Hepatocyte (in vitro differentiated cells): ENCODE measurements at regions not wholly inside any gene's neighbourhood (a gene's known extent, or its start where the extent isn't known, plus 50 kb on each side); places are given as distances from the start of the nearest gene placed in this dataset.

Experiments
- DNase-seq: peaks from one replicate; pipeline ENCODE4 v3.0.0-alpha.2; 2016; ENCODE audit warnings: low spot score
- H2AFZ ChIP-seq: fragments of 200-600 bp; sonication (generic); 2 replicates; pipeline ENCODE4 v1.6.0; 2016; ENCODE audit warnings: antibody characterized with exemption, mild to moderate bottlenecking
- H3K27ac ChIP-seq: fragments of 200-600 bp; sonication (generic); 2 replicates; pipeline ENCODE4 v1.5.1; 2016; ENCODE audit warnings: mild to moderate bottlenecking
- H3K27me3 ChIP-seq: fragments of 200-600 bp; sonication (generic); 2 replicates; pipeline ENCODE4 v1.6.1; 2016
- H3K36me3 ChIP-seq: fragments of 200-600 bp; sonication (generic); replicated peaks from 2 replicates; pipeline ENCODE4 v1.5.1; 2016; ENCODE audit warnings: low read depth; ENCODE audit not compliant: insufficient read depth
- H3K4me1 ChIP-seq: fragments of 200-600 bp; sonication (generic); 2 replicates; pipeline ENCODE4 v1.5.1; 2016; ENCODE audit warnings: mild to moderate bottlenecking, moderate library complexity; ENCODE audit not compliant: insufficient read depth
- H3K4me2 ChIP-seq: fragments of 200-600 bp; sonication (generic); 2 replicates; pipeline ENCODE4 v1.6.0; 2016
- H3K4me3 ChIP-seq: fragments of 200-600 bp; sonication (generic); 2 replicates; pipeline ENCODE4 v1.5.1; 2016; ENCODE audit warnings: mild to moderate bottlenecking
- H3K79me2 ChIP-seq: fragments of 200-600 bp; sonication (generic); 2 replicates; pipeline ENCODE4 v1.6.0; 2017; ENCODE audit warnings: mild to moderate bottlenecking
- H3K9me2 ChIP-seq: fragments of 200-600 bp; sonication (generic); replicated peaks from 2 replicates; pipeline ENCODE4 v1.6.0; 2017; ENCODE audit warnings: mild to moderate bottlenecking; ENCODE audit not compliant: insufficient read depth
- H3K9me3 ChIP-seq: fragments of 200-600 bp; sonication (generic); 2 replicates; pipeline ENCODE4 v1.5.1; 2016; ENCODE audit warnings: low read depth, mild to moderate bottlenecking
- H4K20me1 ChIP-seq: fragments of 200-600 bp; sonication (generic); 2 replicates; pipeline ENCODE4 v1.6.0; 2016; ENCODE audit warnings: mild to moderate bottlenecking; ENCODE audit not compliant: insufficient read depth, poor library complexity, severe bottlenecking
- EZH2 ChIP-seq: fragments of 200-600 bp; sonication (generic); IDR thresholded peaks from 2 replicates; pipeline ENCODE4 v1.6.1; 2016; ENCODE audit warnings: antibody characterized with exemption, mild to moderate bottlenecking, borderline replicate concordance
- EZH2phosphoT487 ChIP-seq: fragments of 200-600 bp; sonication (generic); IDR thresholded peaks from one replicate; pipeline ENCODE4 v1.6.1; 2018; ENCODE audit warnings: antibody characterized with exemption, mild to moderate bottlenecking, low read depth, moderate library complexity; ENCODE audit not compliant: unreplicated experiment, severe bottlenecking
- WGBS: methylation state at CpG from one replicate; pipeline ENCODE4 v1.1.6; 2016; ENCODE audit warnings: low lambda C conversion rate; ENCODE audit errors: missing lambda C conversion rate; 5-methylcytosine and 5-hydroxymethylcytosine counted together
- TF ChIP-seq, protein P1 (sequence below): fragments of 200-600 bp; sonication (generic); IDR thresholded peaks from 2 replicates; pipeline ENCODE4 v1.5.1; 2016; ENCODE audit warnings: antibody characterized with exemption, mild to moderate bottlenecking; ENCODE audit not compliant: poor library complexity

DNA sequence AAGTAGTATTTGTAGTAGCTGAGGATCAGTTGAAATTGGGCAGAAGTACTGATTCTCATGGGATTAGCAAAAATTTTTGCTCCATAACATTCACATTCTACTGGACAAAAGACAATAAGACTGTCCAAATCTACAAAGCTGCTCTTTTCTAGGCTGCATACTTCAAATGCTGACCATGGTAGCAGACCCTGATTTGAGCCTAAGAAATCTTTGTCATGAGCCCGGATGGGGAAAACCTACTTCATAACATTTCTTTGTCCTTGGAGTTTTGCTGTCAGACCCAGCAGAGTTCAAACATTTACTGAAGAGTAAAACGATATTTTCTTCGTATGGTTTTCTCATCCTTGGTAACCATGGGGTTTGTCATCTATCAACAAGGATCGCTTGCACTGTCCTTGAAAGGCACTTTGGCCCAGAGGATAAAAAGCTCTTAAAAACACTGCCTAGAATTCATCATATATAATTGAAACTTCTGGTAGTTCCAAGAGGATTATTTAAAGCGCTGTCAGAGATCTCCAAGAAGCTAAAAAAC is 216.9 kb downstream of the CAVIN4 start:
- H4K20me1 ChIP-seq = no peaks in the 10 kb centered on the region
- TF ChIP-seq, protein P1, sequence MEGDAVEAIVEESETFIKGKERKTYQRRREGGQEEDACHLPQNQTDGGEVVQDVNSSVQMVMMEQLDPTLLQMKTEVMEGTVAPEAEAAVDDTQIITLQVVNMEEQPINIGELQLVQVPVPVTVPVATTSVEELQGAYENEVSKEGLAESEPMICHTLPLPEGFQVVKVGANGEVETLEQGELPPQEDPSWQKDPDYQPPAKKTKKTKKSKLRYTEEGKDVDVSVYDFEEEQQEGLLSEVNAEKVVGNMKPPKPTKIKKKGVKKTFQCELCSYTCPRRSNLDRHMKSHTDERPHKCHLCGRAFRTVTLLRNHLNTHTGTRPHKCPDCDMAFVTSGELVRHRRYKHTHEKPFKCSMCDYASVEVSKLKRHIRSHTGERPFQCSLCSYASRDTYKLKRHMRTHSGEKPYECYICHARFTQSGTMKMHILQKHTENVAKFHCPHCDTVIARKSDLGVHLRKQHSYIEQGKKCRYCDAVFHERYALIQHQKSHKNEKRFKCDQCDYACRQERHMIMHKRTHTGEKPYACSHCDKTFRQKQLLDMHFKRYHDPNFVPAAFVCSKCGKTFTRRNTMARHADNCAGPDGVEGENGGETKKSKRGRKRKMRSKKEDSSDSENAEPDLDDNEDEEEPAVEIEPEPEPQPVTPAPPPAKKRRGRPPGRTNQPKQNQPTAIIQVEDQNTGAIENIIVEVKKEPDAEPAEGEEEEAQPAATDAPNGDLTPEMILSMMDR = no peak
- TF ChIP-seq EZH2phosphoT487 (no peak), EZH2 (no peak)
- no peaks in the 10 kb centered on the region for H3K27me3 ChIP-seq
- DNase-seq = no peak
- no peak overlapping the region for H2AFZ ChIP-seq
- H3K27ac ChIP-seq = no peak overlapping the region
- H3K4me1 ChIP-seq = no peaks in the 10 kb centered on the region
- WGBS = 91% methylated on average over 5 of the region's 5 CpGs
- H3K4me3 ChIP-seq = no peak overlapping the region
- H3K9me2 ChIP-seq = no peaks in the 10 kb centered on the region
- no peaks in the 10 kb centered on the region for H3K36me3 ChIP-seq
- H3K79me2 ChIP-seq = no peaks in the 10 kb centered on the region
- H3K9me3 ChIP-seq = no peaks in the 10 kb centered on the region
- H3K4me2 ChIP-seq = no peak overlapping the region

GRCh38 chr9:100803956-100804355 is 224.6 kb upstream of the PLPPR1 start:
- Histone ChIP-seq H3K79me2 (no peaks in the 10 kb centered on the region), H3K36me3 (no peaks in the 10 kb centered on the region), H3K9me3 (no peaks in the 10 kb centered on the region), H3K27me3 (no peaks in the 10 kb centered on the region), H3K9me2 (no peaks in the 10 kb centered on the region), H3K27ac (no peak overlapping the region), H3K4me2 (no peak overlapping the region), H4K20me1 (no peaks in the 10 kb centered on the region), H2AFZ (no peak overlapping the region), H3K4me1 (no peaks in the 10 kb centered on the region), H3K4me3 (no peak overlapping the region)
- TF ChIP-seq EZH2 (no peak), EZH2phosphoT487 (no peak)
- TF ChIP-seq, protein P1 = no peak
- peak; percentile 11 for DNase-seq
- WGBS = 62% methylated on average over 2 of the region's 2 CpGs

DNA sequence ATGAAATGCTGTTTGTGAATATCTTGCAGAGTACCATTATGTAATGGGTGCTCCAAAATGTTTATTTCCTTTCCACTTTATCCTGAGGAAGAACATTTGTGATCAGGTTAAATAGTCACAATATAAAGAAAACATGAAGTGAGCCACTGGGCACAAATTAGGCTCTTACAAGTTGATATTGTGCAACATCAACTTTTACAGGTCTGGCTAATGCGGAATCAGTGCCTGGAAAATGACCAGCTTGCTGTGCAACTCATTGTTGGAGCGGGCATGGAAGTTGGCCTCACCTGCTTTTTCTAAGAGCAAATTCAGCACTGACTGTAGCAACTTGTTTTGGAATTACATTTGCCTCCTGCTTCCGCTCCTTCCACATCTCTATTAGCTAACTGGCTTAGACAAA is 216.9 kb upstream of the PLPPR1 start:
- Histone ChIP-seq H4K20me1 (no peaks in the 10 kb centered on the region), H3K4me1 (no peaks in the 10 kb centered on the region), H3K36me3 (no peaks in the 10 kb centered on the region), H3K9me3 (no peaks in the 10 kb centered on the region), H3K4me2 (no peak overlapping the region), H2AFZ (no peak overlapping the region), H3K27ac (no peak overlapping the region), H3K4me3 (no peak overlapping the region), H3K27me3 (no peaks in the 10 kb centered on the region), H3K79me2 (no peaks in the 10 kb centered on the region), H3K9me2 (no peaks in the 10 kb centered on the region)
- 93% methylated on average over 3 of the region's 3 CpGs for WGBS
- no peak for DNase-seq
- TF ChIP-seq EZH2phosphoT487 (no peak), EZH2 (no peak)
- TF ChIP-seq, protein P1 = no peak

DNA sequence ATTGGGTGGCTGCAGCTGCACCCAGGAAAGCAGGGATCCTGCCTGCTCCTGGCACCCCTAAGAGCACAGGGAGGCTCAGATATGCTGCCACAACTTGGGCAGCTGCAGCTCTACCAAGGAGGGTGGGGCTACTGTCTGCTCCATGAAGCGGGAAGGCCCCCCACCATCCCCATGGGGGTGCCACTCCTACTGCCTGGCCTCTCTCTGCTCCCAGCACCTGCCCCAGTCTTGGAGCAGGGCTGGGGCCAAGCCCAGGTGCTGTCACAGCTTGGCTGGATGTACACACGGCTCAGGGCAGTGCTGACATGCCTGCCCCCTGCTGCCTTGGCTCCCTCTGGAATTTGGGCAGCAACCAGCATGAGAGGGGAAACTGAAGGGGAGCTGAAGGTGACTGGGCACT is 214.7 kb upstream of the PLPPR1 start:
- Histone ChIP-seq H3K36me3 (no peaks in the 10 kb centered on the region), H3K4me1 (no peaks in the 10 kb centered on the region), H3K27ac (no peak overlapping the region), H3K79me2 (no peaks in the 10 kb centered on the region), H3K9me3 (no peaks in the 10 kb centered on the region), H3K4me2 (no peak overlapping the region), H3K27me3 (no peaks in the 10 kb centered on the region), H2AFZ (no peak overlapping the region), H4K20me1 (no peaks in the 10 kb centered on the region), H3K4me3 (no peak overlapping the region), H3K9me2 (no peaks in the 10 kb centered on the region)
- DNase-seq = no peak
- TF ChIP-seq EZH2phosphoT487 = no peak
- TF ChIP-seq EZH2 = no peak
- 74% methylated on average over 2 of the region's 2 CpGs for WGBS
